ENCODE measurements at regions not wholly inside any gene's neighbourhood (a gene's known extent, or its start where the extent isn't known, plus 50 kb on each side); places are given as distances from the start of the nearest gene placed in this dataset.

DNA sequence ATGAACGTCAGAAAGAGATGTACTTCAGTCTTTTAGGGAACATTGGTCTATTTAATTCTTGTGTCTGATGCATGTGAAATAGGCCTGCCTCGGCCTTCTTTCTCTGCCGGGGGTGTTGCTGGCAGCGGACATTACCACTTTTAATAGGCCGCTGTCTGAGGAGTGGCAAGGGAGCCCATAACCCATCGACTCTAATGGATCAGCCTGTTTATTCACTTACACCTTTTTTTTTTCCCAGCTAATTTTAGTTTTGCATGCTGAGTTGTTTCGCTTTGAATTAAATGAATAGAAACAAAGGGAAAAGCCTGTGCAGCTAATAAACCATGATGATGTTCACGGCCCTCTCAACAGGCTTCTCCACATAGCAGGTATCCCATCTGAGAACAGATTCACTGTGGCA, 78.4 kb downstream of the KCTD15 start:
- ATAC-seq (no peak), DNase-seq (no peak)
- POLR2A ChIA-PET = no interaction called here
- H3K4me3 ChIP-seq (ENCODE audit: low read length) = no peak overlapping the region
- no peak overlapping the region for H3K27ac ChIP-seq (ENCODE audit: low read depth, low read length)
- CTCF ChIA-PET = no interaction called here
- no peaks in the 10 kb centered on the region for H3K9me3 ChIP-seq (ENCODE audit: control insufficient read depth in 2 of 3, low read length in 3 of 3)
- Mint-ChIP-seq H3K4me1 (no peaks in the 10 kb centered on the region), H3K4me3 (no peak overlapping the region), H3K27ac (no peak overlapping the region), H3K9me3 (peaks cover 0 to 4% (median 0%) of the 10 kb centered on the region in 11 donors), H3K27me3 (peaks cover 0 to 26% (median 16%) of the 10 kb centered on the region in 5 donors), H3K36me3 (no peaks in the 10 kb centered on the region)
- intact Hi-C loops (cut with micrococcal nuclease) = no loop called here
- no peaks in the 10 kb centered on the region for H3K36me3 ChIP-seq (ENCODE audit: control insufficient read depth in 2 of 3, insufficient read depth in 3 of 3, low read length in 3 of 3)
- H3K4me1 ChIP-seq (ENCODE audit: control insufficient read depth in 2 of 2, insufficient read depth in 2 of 2, low read length in 2 of 2) = no peaks in the 10 kb centered on the region
- H3K27me3 ChIP-seq (ENCODE audit: control insufficient read depth in 2 of 2, insufficient read depth in 2 of 2, low read length in 2 of 2) = peaks cover 0 to 4% of the 10 kb centered on the region in 2 donors

DNA sequence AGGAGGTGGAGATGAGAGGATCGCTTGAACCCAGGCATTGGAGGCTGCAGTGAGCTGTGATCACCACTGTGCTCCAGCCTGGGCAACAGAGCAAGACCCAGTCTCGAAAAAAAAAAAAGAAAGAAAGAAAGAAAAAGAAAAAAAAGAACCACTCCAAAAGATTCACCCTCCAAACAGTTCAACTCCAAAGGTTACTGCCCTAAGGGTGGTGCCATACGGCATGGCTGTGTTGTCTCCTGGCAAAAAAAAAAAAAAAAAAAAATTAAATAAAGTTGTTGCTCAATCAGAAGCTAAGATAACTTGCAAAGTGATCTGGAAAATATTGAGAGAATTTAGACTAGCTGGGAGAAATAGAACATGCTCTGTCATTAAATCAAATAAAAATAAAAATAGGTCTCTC, 79.5 kb downstream of the KCTD15 start:
- POLR2A ChIA-PET = no interaction called here
- Mint-ChIP-seq H3K27me3 (peaks cover 0 to 24% (median 16%) of the 10 kb centered on the region in 5 donors), H3K27ac (no peak overlapping the region), H3K4me1 (no peaks in the 10 kb centered on the region), H3K9me3 (peaks cover 0 to 4% (median 0%) of the 10 kb centered on the region in 11 donors), H3K4me3 (no peak overlapping the region), H3K36me3 (no peaks in the 10 kb centered on the region)
- Histone ChIP-seq H3K9me3 (ENCODE audit: control insufficient read depth in 2 of 3, low read length in 3 of 3) (no peaks in the 10 kb centered on the region), H3K27me3 (ENCODE audit: control insufficient read depth in 2 of 2, insufficient read depth in 2 of 2, low read length in 2 of 2) (peaks cover 0 to 4% of the 10 kb centered on the region in 2 donors), H3K4me1 (ENCODE audit: control insufficient read depth in 2 of 2, insufficient read depth in 2 of 2, low read length in 2 of 2) (no peaks in the 10 kb centered on the region), H3K4me3 (ENCODE audit: low read length) (no peak overlapping the region), H3K27ac (ENCODE audit: low read depth, low read length) (no peak overlapping the region), H3K36me3 (ENCODE audit: control insufficient read depth in 2 of 3, insufficient read depth in 3 of 3, low read length in 3 of 3) (no peaks in the 10 kb centered on the region)
- DNase-seq = no peak
- no peak for ATAC-seq
- CTCF ChIA-PET = interaction anchor here (0.6 kb wide), 1 partner anchor 1274 kb away, joined by 3 read pairs; no protein-coding TSS in a partner anchor
- intact Hi-C loops (cut with micrococcal nuclease) = no loop called here

DNA sequence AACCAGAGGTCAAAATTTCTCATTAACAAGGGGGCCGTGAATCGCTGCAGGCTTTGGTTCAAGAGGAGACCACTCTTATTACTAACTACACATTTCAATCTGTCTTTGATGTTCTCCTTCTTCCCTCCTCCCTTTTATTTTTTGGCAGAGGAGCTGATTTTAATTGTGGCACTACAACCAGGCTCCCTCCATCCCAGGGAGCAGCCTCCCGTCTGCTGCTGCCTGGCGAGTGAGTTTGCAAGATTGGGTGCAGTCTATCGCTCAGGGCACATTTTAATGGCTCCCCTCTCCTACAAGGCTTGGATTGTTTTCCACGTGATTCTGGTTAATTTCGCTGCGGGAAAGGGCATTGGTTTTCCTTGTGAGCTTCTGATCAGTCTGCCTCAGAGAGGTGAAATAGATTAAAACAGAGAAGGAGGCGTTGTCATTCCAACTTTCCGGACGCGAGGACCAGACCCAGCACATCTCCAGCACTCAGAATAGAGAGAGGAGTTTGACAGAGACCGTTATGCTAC, 81.4 kb downstream of the KCTD15 start:
- CTCF ChIA-PET = no interaction called here
- no peak overlapping the region for H3K4me3 Mint-ChIP-seq
- no peak overlapping the region for H3K27ac Mint-ChIP-seq
- Histone ChIP-seq H3K9me3 (ENCODE audit: control insufficient read depth in 2 of 3, low read length in 3 of 3) (no peaks in the 10 kb centered on the region), H3K4me1 (ENCODE audit: control insufficient read depth in 2 of 2, insufficient read depth in 2 of 2, low read length in 2 of 2) (no peaks in the 10 kb centered on the region), H3K4me3 (ENCODE audit: low read length) (no peak overlapping the region), H3K27ac (ENCODE audit: low read depth, low read length) (no peak overlapping the region), H3K27me3 (ENCODE audit: control insufficient read depth in 2 of 2, insufficient read depth in 2 of 2, low read length in 2 of 2) (peaks cover 0 to 4% of the 10 kb centered on the region in 2 donors), H3K36me3 (ENCODE audit: control insufficient read depth in 2 of 3, insufficient read depth in 3 of 3, low read length in 3 of 3) (no peaks in the 10 kb centered on the region)
- ATAC-seq (no peak), DNase-seq (no peak)
- peaks cover 0 to 1% (median 0%) of the 10 kb centered on the region in 11 donors for H3K9me3 Mint-ChIP-seq
- H3K4me1 Mint-ChIP-seq = no peaks in the 10 kb centered on the region
- H3K36me3 Mint-ChIP-seq = no peaks in the 10 kb centered on the region
- intact Hi-C loops (cut with micrococcal nuclease) = no loop called here
- H3K27me3 Mint-ChIP-seq = peaks cover 2 to 21% (median 11%) of the 10 kb centered on the region in 5 donors
- POLR2A ChIA-PET = no interaction called here

DNA sequence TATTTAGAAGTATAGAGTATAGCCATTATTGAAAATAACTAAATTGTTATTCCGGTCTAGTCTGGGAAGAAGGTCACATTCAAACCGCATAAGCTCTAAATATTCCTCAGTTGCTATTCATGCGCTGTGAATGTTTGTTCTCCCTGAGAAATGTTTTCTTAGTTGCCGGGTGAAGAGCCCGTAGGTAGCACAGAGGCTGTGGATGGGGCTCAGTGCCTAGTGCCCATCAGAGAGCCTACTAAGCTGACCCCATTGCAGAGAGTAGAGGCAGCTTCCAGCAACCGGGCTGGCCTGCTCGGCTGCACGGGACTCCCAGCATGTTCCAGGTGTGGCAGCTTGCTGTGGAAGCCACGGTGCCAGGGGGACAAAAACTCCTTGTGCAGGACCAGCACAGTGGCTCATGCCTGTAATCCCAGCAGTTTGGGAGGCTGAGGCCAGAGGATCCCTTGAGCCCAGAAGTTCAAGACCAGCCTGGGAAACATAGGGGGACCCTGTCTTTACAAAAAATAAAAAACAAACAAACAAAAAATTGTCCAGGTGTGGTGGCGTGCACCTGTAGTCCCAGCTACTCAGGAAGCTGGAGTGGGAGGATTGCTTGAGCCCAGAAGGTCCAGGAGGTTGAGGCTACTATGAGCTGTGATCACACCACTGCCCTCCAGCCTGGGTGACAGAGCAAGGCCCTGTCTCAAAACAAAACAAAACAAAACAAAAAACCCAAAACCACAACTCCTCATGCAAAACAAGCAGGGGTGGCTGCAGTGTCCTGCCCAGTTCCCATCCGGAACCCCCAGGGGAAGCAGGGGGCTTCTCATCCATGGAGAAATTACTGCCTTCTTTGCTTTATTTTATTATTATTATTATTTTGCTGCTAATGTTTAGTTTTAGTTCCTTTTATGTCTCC, 82.5 kb downstream of the KCTD15 start:
- peaks cover 0 to 15% (median 5%) of the 10 kb centered on the region in 5 donors for H3K27me3 Mint-ChIP-seq

DNA sequence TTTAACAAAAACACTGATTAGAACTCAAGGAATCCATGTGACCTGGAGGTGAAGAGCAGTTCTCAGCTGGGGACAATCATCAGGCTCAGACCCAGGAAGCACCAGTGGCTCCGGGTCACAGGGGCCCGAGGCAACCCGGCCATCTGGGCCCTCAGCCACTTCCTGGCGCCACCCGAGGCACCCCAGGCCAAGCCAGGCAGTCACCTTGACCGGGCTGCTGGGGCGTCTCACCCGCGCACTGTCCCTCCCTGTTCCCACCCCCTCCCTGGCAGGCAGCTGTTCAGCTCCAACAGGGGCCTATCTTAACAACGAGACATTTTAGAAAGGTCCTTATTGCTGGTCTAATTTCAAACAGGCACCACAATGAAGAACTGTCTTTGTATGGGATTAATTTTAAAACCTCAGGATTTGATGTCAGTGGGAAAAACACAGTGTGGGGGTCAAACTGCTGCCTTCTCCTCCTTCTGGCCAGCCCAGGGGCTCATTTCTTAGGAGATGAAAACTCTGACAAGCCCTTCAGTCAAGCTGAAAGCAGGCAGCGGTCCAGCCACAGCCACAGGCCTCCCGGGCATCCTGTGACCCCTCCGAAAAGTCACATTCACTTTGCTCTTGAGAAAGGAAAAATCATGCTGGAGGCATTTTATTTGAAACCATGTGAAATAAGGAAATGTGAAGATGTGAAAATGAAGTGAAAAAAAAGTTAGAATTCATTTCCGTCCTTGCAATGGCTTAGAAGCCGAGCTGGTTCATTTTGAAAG, 83.3 kb downstream of the KCTD15 start:
- Mint-ChIP-seq H3K4me3 (no peak overlapping the region), H3K36me3 (no peaks in the 10 kb centered on the region), H3K9me3 (peaks cover 0 to 1% (median 0%) of the 10 kb centered on the region in 11 donors), H3K4me1 (peaks cover 0 to 5% (median 5%) of the 10 kb centered on the region in 7 donors), H3K27ac (no peak overlapping the region), H3K27me3 (peaks cover 0 to 21% (median 8%) of the 10 kb centered on the region in 5 donors)
- Histone ChIP-seq H3K9me3 (ENCODE audit: control insufficient read depth in 2 of 3, low read length in 3 of 3) (no peaks in the 10 kb centered on the region), H3K4me1 (ENCODE audit: control insufficient read depth in 2 of 2, insufficient read depth in 2 of 2, low read length in 2 of 2) (no peaks in the 10 kb centered on the region), H3K27ac (ENCODE audit: low read depth, low read length) (no peak overlapping the region), H3K36me3 (ENCODE audit: control insufficient read depth in 2 of 3, insufficient read depth in 3 of 3, low read length in 3 of 3) (no peaks in the 10 kb centered on the region), H3K4me3 (ENCODE audit: low read length) (no peak overlapping the region), H3K27me3 (ENCODE audit: control insufficient read depth in 2 of 2, insufficient read depth in 2 of 2, low read length in 2 of 2) (peaks cover 0 to 7% of the 10 kb centered on the region in 2 donors)
- ChIA-PET CTCF (no interaction called here), POLR2A (no interaction called here)
- intact Hi-C loops (cut with micrococcal nuclease) = no loop called here
- ATAC-seq (no peak), DNase-seq (no peak)

More for the DNA sequence above, 82.5 kb downstream of the KCTD15 start:
- H3K9me3 ChIP-seq (ENCODE audit: control insufficient read depth in 2 of 3, low read length in 3 of 3) = no peaks in the 10 kb centered on the region
- intact Hi-C loops (cut with micrococcal nuclease) = no loop called here
- ChIA-PET CTCF (no interaction called here), POLR2A (no interaction called here)
- Mint-ChIP-seq H3K9me3 (peaks cover 0 to 1% (median 0%) of the 10 kb centered on the region in 11 donors), H3K27ac (no peak overlapping the region), H3K4me3 (no peak overlapping the region), H3K36me3 (no peaks in the 10 kb centered on the region), H3K4me1 (peaks cover 0 to 2% (median under 1%) of the 10 kb centered on the region in 7 donors)
- DNase-seq (no peak), ATAC-seq (no peak)
- no peaks in the 10 kb centered on the region for H3K36me3 ChIP-seq (ENCODE audit: control insufficient read depth in 2 of 3, insufficient read depth in 3 of 3, low read length in 3 of 3)
- H3K4me1 ChIP-seq (ENCODE audit: control insufficient read depth in 2 of 2, insufficient read depth in 2 of 2, low read length in 2 of 2) = no peaks in the 10 kb centered on the region
- no peak overlapping the region for H3K27ac ChIP-seq (ENCODE audit: low read depth, low read length)
- peaks cover 0 to 4% of the 10 kb centered on the region in 2 donors for H3K27me3 ChIP-seq (ENCODE audit: control insufficient read depth in 2 of 2, insufficient read depth in 2 of 2, low read length in 2 of 2)
- H3K4me3 ChIP-seq (ENCODE audit: low read length) = no peak overlapping the region

DNA sequence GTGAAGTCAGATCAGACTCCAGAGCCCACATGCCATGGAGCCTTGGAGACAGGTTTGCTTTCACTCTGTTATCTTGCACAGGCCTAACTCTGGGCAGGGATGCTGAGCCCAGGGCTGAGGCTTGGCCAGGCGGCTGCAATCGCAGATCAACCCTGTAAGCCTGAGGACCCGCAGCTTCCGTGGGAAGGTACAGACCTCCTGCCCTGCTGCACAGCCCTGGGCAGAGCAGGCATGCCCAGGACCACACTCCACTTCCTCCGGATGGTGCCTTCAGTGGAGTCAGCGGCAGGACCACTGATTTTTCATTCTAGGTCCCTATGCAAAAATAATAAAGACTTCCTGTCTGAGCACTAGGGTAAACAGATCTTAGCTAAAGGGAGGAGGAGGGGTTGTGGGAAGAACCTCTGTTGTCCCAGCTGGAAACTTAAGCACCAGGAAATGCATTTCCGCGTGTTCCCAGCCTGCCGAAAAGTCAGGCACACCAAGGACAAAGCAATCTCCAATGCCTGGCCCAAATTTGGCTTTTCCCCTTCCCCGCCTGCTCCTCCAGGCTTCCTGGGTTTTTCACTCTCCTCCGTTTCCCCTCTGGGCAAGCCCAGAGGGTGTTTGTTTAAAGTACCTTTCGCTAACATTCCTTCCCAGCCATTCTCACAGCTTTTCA, 87.3 kb downstream of the KCTD15 start:
- Histone ChIP-seq H3K9me3 (ENCODE audit: control insufficient read depth in 2 of 3, low read length in 3 of 3) (no peaks in the 10 kb centered on the region), H3K4me1 (ENCODE audit: control insufficient read depth in 2 of 2, insufficient read depth in 2 of 2, low read length in 2 of 2) (no peaks in the 10 kb centered on the region), H3K36me3 (ENCODE audit: control insufficient read depth in 2 of 3, insufficient read depth in 3 of 3, low read length in 3 of 3) (no peaks in the 10 kb centered on the region), H3K4me3 (ENCODE audit: low read length) (no peak overlapping the region), H3K27ac (ENCODE audit: low read depth, low read length) (no peak overlapping the region), H3K27me3 (ENCODE audit: control insufficient read depth in 2 of 2, insufficient read depth in 2 of 2, low read length in 2 of 2) (peaks cover 0 to 3% of the 10 kb centered on the region in 2 donors)
- DNase-seq = no peak
- H3K36me3 Mint-ChIP-seq = no peaks in the 10 kb centered on the region
- peak; percentile 8 for ATAC-seq
- CTCF ChIA-PET = no interaction called here
- H3K27me3 Mint-ChIP-seq = peaks cover 7 to 18% (median 10%) of the 10 kb centered on the region in 5 donors
- H3K27ac Mint-ChIP-seq = peak overlapping the region in 1 of 9 donors; percentile 12
- peaks cover 0 to 1% (median 0%) of the 10 kb centered on the region in 11 donors for H3K9me3 Mint-ChIP-seq
- POLR2A ChIA-PET = no interaction called here
- H3K4me1 Mint-ChIP-seq = peaks cover 0 to 5% (median 5%) of the 10 kb centered on the region in 7 donors
- intact Hi-C loops (cut with micrococcal nuclease) = no loop called here
- H3K4me3 Mint-ChIP-seq = no peak overlapping the region
